HL-60 (cell line): ENCODE measurements at regions not wholly inside any gene's neighbourhood (a gene's known extent, or its start where the extent isn't known, plus 50 kb on each side); places are given as distances from the start of the nearest gene placed in this dataset.

Experiments used
- DNase-seq, 2 experiments: peaks; one replicate each; pipeline ENCODE4 v3.0.0-alpha.2; 2010 to 2020; ENCODE audit warnings: low read depth in 1 of 2, low spot score in 1 of 2
- H3K27ac ChIP-seq: fragments of 250-450 bp; sonication (Bioruptor Pico); replicated peaks from 2 replicates; pipeline ENCODE4 v1.5.1; 2020; ENCODE audit warnings: mild to moderate bottlenecking, moderate library complexity
- H3K27me3 ChIP-seq: fragments of 250-450 bp; sonication (Bioruptor Pico); 2 replicates; pipeline ENCODE4 v1.5.1; 2021; ENCODE audit warnings: mild to moderate bottlenecking, moderate library complexity; ENCODE audit not compliant: insufficient read depth, poor library complexity, severe bottlenecking
- H3K4me3 ChIP-seq: replicated peaks from 2 replicates; pipeline ENCODE4 v1.5.1; 2011; ENCODE audit warnings: mild to moderate bottlenecking, control low read depth, low read length; ENCODE audit not compliant: insufficient read depth
- GABPA ChIP-seq: IDR thresholded peaks from 2 replicates; pipeline ENCODE4 v1.6.1; 2012; ENCODE audit warnings: low read depth
- POLR2AphosphoS5 ChIP-seq: IDR thresholded peaks from 2 replicates; pipeline ENCODE4 v1.6.1; 2012; ENCODE audit warnings: low read depth
- SPI1 ChIP-seq: IDR thresholded peaks from 2 replicates; pipeline ENCODE4 v1.6.1; 2012; ENCODE audit warnings: low read depth, mild to moderate bottlenecking, borderline replicate concordance
- TF ChIP-seq, protein P1 (sequence below): IDR thresholded peaks from one replicate; pipeline ENCODE4 v1.5.1; 2011; ENCODE audit warnings: low read length, control low read depth, inconsistent platforms; ENCODE audit not compliant: insufficient read depth
- TF ChIP-seq, protein P2 (sequence below): IDR thresholded peaks from 2 replicates; pipeline ENCODE4 v1.6.1; 2012; ENCODE audit warnings: low read depth; ENCODE audit not compliant: insufficient replicate concordance

DNA sequence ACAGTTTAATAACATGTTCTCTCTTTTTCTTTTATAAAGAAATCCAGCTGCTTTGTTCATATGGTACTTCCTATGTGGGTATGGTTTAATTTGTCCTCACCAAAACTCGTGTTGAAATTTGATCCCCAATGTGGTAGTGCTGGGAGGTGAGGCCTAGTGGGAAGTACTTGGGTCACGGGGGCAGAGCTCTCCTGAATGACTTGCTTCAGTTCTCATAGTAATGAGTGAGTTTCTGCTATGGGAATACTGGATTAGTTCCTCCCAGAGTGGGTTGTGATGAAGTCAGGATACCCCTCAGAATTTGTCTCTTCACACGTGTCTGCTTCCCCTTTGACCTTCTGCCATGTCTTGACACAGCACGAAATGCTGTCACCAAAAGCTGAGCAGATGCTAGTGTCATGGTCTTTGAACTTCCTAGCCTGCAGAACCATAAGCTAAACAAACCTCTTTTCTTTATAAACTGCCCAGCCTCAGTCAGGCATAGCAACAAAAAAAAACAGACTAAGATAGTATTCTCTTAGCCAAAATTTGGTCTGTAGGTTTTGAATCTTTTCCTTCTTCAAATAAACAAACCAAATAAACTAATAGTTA lies 87.8 kb upstream of the HS3ST5 start:
- TF ChIP-seq, protein P1, sequence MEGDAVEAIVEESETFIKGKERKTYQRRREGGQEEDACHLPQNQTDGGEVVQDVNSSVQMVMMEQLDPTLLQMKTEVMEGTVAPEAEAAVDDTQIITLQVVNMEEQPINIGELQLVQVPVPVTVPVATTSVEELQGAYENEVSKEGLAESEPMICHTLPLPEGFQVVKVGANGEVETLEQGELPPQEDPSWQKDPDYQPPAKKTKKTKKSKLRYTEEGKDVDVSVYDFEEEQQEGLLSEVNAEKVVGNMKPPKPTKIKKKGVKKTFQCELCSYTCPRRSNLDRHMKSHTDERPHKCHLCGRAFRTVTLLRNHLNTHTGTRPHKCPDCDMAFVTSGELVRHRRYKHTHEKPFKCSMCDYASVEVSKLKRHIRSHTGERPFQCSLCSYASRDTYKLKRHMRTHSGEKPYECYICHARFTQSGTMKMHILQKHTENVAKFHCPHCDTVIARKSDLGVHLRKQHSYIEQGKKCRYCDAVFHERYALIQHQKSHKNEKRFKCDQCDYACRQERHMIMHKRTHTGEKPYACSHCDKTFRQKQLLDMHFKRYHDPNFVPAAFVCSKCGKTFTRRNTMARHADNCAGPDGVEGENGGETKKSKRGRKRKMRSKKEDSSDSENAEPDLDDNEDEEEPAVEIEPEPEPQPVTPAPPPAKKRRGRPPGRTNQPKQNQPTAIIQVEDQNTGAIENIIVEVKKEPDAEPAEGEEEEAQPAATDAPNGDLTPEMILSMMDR: no peak
- TF ChIP-seq POLR2AphosphoS5 (no peak), GABPA (no peak), SPI1 (no peak)
- Histone ChIP-seq H3K27me3 (no peaks in the 10 kb centered on the region), H3K4me3 (no peak overlapping the region), H3K27ac (no peak overlapping the region)
- no peak for DNase-seq

DNA sequence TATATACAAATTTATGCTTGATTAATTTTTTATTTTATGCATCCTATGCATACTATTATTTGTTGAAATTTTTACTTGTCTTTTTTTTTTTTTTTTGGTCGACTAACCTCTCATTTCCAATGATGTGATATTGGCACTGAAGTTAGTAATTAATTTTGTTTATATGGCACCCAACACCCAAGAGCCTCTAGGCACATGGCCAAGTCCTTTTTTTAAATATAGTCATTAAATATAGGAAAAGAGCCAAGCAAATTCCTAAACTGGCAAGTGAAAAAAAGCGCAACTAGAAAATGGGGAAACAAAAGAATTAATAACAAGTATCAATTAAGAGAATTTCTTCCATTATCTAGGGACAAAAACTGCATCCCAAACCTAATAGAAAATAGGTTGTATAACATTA lies 85.5 kb upstream of the HS3ST5 start:
- no peak for DNase-seq
- H3K27ac ChIP-seq: no peak overlapping the region

DNA sequence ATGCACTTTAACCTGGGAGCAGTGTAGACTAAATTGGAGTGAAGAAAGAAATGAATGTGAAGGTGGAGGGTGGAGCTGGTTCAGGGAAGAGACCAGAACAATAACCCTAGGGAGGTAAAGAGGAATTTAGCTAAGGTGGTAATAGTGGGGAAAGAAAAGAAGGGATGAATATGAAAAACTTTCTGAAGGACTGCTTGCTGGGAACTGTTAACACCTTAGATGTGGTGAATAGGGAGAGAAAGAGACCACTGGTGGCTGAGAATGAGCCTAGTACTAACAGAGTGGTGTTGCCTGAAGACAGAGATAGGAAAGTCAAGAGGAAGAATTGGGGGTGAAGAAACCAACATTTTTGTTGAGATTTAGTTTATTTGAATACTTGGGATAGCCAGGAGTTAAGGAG lies 78.4 kb upstream of the HS3ST5 start:
- no peaks in the 10 kb centered on the region for H3K27me3 ChIP-seq
- H3K4me3 ChIP-seq: no peak overlapping the region
- TF ChIP-seq, protein P2, sequence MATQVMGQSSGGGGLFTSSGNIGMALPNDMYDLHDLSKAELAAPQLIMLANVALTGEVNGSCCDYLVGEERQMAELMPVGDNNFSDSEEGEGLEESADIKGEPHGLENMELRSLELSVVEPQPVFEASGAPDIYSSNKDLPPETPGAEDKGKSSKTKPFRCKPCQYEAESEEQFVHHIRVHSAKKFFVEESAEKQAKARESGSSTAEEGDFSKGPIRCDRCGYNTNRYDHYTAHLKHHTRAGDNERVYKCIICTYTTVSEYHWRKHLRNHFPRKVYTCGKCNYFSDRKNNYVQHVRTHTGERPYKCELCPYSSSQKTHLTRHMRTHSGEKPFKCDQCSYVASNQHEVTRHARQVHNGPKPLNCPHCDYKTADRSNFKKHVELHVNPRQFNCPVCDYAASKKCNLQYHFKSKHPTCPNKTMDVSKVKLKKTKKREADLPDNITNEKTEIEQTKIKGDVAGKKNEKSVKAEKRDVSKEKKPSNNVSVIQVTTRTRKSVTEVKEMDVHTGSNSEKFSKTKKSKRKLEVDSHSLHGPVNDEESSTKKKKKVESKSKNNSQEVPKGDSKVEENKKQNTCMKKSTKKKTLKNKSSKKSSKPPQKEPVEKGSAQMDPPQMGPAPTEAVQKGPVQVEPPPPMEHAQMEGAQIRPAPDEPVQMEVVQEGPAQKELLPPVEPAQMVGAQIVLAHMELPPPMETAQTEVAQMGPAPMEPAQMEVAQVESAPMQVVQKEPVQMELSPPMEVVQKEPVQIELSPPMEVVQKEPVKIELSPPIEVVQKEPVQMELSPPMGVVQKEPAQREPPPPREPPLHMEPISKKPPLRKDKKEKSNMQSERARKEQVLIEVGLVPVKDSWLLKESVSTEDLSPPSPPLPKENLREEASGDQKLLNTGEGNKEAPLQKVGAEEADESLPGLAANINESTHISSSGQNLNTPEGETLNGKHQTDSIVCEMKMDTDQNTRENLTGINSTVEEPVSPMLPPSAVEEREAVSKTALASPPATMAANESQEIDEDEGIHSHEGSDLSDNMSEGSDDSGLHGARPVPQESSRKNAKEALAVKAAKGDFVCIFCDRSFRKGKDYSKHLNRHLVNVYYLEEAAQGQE: no peak
- no peak for TF ChIP-seq SPI1
- TF ChIP-seq, protein P1: no peak
- no peak for TF ChIP-seq POLR2AphosphoS5
- no peak for TF ChIP-seq GABPA
- H3K27ac ChIP-seq: no peak overlapping the region
- no peak for DNase-seq

More for the DNA sequence above, 85.5 kb upstream of the HS3ST5 start:
- no peaks in the 10 kb centered on the region for H3K27me3 ChIP-seq
- TF ChIP-seq SPI1 (no peak), GABPA (no peak), POLR2AphosphoS5 (no peak)
- TF ChIP-seq, protein P2: no peak
- TF ChIP-seq, protein P1: no peak
- H3K4me3 ChIP-seq: no peak overlapping the region

DNA sequence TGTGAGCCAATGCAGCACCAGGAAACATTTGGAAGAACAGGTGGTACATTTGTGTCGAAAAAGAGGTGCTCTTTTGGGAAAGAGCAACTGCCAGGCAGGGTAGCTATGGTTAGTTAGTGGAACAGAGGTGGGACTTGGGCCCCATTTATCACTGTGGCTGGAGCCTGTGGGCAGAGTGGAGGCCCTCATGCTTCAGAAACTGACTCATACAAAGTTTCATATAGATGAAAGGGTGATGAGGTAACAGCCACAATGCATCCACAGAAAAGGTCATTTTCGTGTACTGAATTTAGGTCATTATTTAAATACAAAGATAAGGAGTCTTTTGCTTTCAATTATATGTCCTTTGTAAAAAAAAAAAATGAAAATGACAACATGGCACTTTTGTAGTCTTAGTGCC lies 76.4 kb upstream of the HS3ST5 start:
- no peak overlapping the region for H3K4me3 ChIP-seq
- no peak overlapping the region for H3K27ac ChIP-seq
- TF ChIP-seq, protein P1: no peak
- TF ChIP-seq SPI1: no peak
- TF ChIP-seq POLR2AphosphoS5: no peak
- TF ChIP-seq, protein P2: no peak
- TF ChIP-seq GABPA: no peak
- H3K27me3 ChIP-seq: no peaks in the 10 kb centered on the region
- DNase-seq: no peak
